ENCODE measurements at regions not wholly inside any gene's neighbourhood (a gene's known extent, or its start where the extent isn't known, plus 50 kb on each side); places are given as distances from the start of the nearest gene placed in this dataset.

DNA sequence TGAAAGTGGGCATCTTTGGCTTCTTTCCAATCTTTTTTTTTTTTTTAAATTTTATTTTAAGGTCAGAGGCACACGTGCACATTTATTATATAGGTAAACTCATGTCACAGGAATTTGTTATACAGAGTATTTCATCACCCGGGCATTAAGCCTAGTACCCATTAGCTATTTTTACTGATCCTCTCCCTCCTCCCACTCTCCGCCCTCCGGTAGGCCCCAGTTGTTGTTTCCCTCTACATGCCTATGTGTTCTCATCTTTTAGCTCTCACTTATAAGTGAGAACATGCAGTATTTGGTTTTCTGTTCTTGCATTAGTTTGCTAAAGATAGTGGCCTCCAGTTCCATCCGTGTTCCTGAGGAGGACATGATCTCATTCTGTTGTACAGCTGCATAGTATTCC lies 108.5 kb downstream of the CYB561 start:
- intact Hi-C loops (cut with DNase I): no loop called here
- H3K27ac ChIP-seq: no peak overlapping the region
- H3K36me3 ChIP-seq: no peaks in the 10 kb centered on the region
- DNase-seq: no peak
- no peaks in the 10 kb centered on the region for H3K9me3 ChIP-seq
- H3K4me3 ChIP-seq: no peak overlapping the region
- no peaks in the 10 kb centered on the region for H3K27me3 ChIP-seq
- 88 to 89% methylated on average over 5 of the region's 5 CpGs for WGBS, 2 donors
- H3K4me1 ChIP-seq: peaks cover 0 to 7% (median 3%) of the 10 kb centered on the region in 4 donors
- no peak for TF ChIP-seq POLR2AphosphoS5 (IDR thresholded peaks at IDR 0.05)
- no peak for TF ChIP-seq EP300 (IDR thresholded peaks at IDR 0.05)
- no peak for TF ChIP-seq POLR2A (IDR thresholded peaks at IDR 0.05)
- TF ChIP-seq, protein P1, sequence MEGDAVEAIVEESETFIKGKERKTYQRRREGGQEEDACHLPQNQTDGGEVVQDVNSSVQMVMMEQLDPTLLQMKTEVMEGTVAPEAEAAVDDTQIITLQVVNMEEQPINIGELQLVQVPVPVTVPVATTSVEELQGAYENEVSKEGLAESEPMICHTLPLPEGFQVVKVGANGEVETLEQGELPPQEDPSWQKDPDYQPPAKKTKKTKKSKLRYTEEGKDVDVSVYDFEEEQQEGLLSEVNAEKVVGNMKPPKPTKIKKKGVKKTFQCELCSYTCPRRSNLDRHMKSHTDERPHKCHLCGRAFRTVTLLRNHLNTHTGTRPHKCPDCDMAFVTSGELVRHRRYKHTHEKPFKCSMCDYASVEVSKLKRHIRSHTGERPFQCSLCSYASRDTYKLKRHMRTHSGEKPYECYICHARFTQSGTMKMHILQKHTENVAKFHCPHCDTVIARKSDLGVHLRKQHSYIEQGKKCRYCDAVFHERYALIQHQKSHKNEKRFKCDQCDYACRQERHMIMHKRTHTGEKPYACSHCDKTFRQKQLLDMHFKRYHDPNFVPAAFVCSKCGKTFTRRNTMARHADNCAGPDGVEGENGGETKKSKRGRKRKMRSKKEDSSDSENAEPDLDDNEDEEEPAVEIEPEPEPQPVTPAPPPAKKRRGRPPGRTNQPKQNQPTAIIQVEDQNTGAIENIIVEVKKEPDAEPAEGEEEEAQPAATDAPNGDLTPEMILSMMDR (IDR thresholded peaks at IDR 0.05): no peak

DNA sequence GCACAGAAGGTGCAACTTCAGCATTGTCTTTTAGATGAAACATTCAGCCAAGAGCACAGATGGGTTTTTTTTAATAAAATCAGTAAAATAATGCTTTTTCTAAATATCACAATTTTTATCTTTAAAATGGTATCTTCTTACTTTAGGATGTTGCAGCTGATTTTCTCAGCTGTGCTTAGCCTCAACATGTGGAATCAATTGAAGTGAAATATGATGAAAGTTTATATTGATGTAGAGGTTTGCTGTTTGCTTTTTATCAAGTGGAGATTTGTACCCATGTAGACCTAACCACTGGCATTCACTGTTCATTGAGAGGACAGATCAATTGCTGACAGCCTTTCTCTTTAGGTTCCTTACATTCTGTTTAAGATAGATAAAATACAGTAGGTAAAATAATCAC lies 107.8 kb downstream of the CYB561 start:
- no peak overlapping the region for H3K27ac ChIP-seq
- TF ChIP-seq, protein P1 (IDR thresholded peaks at IDR 0.05): no peak
- TF ChIP-seq POLR2AphosphoS5 (IDR thresholded peaks at IDR 0.05): no peak
- H3K9me3 ChIP-seq: no peaks in the 10 kb centered on the region
- no peak overlapping the region for H3K4me3 ChIP-seq
- peaks cover 0 to 7% (median 3%) of the 10 kb centered on the region in 4 donors for H3K4me1 ChIP-seq
- intact Hi-C loops (cut with DNase I): no loop called here
- no peak for DNase-seq
- H3K27me3 ChIP-seq: no peaks in the 10 kb centered on the region
- no peaks in the 10 kb centered on the region for H3K36me3 ChIP-seq

DNA sequence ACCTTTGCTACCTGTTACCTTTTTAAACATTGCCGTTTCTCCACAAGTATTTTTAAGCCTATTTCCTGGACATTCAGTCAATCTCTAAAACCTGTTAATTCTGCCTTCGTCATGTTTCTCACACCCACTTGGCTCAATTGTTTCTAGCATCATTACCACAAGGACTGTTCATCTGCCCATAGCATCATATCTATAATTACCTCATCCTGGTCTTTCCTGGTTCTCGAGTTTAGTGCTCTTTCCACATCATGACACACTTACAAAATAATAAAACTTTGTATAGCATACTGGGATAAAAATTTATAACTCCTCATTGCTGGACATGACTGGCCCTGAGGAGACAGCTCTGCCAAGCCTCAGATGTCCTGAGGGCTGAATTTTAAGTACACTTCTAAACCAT lies 104.8 kb downstream of the CYB561 start:
- DNase-seq: no peak
- no peaks in the 10 kb centered on the region for H3K4me1 ChIP-seq
- H3K4me3 ChIP-seq: no peak overlapping the region
- TF ChIP-seq EP300 (IDR thresholded peaks at IDR 0.05) (no peak), POLR2A (IDR thresholded peaks at IDR 0.05) (no peak), POLR2AphosphoS5 (IDR thresholded peaks at IDR 0.05) (no peak)
- TF ChIP-seq, protein P1 (IDR thresholded peaks at IDR 0.05): no peak
- H3K27me3 ChIP-seq: no peaks in the 10 kb centered on the region
- 76 to 86% methylated on average over 3 of the region's 3 CpGs for WGBS, 2 donors
- no peaks in the 10 kb centered on the region for H3K36me3 ChIP-seq
- intact Hi-C loops (cut with DNase I): no loop called here
- H3K27ac ChIP-seq: no peak overlapping the region
- H3K9me3 ChIP-seq: no peaks in the 10 kb centered on the region

DNA sequence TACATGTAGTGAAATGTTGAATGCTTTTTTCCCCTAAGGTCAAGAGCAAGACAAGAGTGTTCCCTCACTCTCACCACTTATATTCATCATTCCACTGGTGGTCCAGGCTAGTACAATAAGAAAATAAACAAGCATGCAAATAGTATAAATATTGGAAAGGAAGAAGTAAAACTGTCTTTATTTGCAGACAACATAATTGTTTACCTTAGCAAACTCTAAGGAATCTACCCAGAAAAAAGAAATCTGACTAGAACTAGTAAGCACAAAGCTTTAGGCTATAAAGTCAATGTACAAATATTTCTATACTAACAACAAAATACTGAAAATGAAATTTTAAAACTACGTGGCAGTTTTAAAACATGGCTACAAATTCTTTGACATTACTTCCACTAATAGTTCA lies 101.7 kb downstream of the CYB561 start:
- WGBS, 2 donors: 84 to 85% methylated on average over 1 of the region's 1 CpG
- Histone ChIP-seq H3K4me3 (no peak overlapping the region), H3K4me1 (no peaks in the 10 kb centered on the region), H3K27ac (no peak overlapping the region), H3K36me3 (no peaks in the 10 kb centered on the region), H3K27me3 (no peaks in the 10 kb centered on the region), H3K9me3 (no peaks in the 10 kb centered on the region)
- intact Hi-C loops (cut with DNase I): no loop called here
- DNase-seq: no peak
- TF ChIP-seq EP300 (IDR thresholded peaks at IDR 0.05) (no peak), POLR2A (IDR thresholded peaks at IDR 0.05) (no peak), POLR2AphosphoS5 (IDR thresholded peaks at IDR 0.05) (no peak)
- TF ChIP-seq, protein P1 (IDR thresholded peaks at IDR 0.05): no peak

DNA sequence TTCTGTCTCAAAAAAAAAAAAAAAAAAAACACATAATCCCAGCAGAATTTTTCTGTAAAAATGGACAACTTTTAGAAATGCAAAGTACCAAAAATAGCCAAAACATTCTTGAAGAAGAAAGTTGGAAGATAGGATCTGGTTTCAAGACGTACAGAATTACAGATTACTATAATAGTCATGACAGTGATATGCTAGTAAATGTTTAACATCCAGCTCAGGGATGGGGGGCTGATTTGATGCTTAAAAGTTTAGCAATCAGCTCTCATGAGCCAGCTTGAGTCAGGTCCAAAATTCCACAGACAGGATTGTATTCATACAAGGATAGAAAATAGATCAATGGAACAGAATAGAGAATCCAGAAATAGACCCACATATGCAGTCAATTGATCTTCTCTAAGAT lies 100.5 kb downstream of the CYB561 start:
- Histone ChIP-seq H3K27me3 (no peaks in the 10 kb centered on the region), H3K4me1 (no peaks in the 10 kb centered on the region), H3K9me3 (no peaks in the 10 kb centered on the region), H3K4me3 (no peak overlapping the region), H3K27ac (no peak overlapping the region), H3K36me3 (no peaks in the 10 kb centered on the region)
- WGBS, 2 donors: 72 to 76% methylated on average over 1 of the region's 1 CpG
- intact Hi-C loops (cut with DNase I): no loop called here
- no peak for DNase-seq
- TF ChIP-seq, protein P1 (IDR thresholded peaks at IDR 0.05): no peak
- TF ChIP-seq EP300 (IDR thresholded peaks at IDR 0.05) (no peak), POLR2A (IDR thresholded peaks at IDR 0.05) (no peak), POLR2AphosphoS5 (IDR thresholded peaks at IDR 0.05) (no peak)
